Right renal pelvis (tissue), 4 donors: ENCODE measurements at regions not wholly inside any gene's neighbourhood (a gene's known extent, or its start where the extent isn't known, plus 50 kb on each side); places are given as distances from the start of the nearest gene placed in this dataset.

Experiments
- DNase-seq, 4 donors: peaks; one replicate each; pipeline ENCODE4 v3.0.0-alpha.2; 2013; ENCODE audit warnings: low read depth in 4 of 4, low spot score in 3 of 4, missing footprints in 1 of 4

DNA sequence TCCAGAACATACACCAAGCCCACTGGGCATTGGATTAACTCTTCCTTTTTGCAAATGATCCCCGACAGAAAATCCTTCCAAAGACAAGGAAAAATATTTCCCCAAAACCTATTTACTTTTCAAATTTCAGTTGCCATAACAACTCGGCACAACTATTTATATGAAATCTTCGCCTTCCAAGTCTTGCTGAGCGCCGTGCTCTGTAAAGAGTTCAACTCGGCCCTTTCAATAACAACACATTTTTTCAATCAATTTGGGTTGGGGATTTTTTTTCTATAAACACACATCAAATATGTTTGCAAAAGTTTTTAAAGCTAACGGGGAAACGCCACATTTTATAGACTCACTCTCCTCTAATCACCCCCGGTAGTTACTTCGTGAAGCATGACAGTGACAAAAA is 333.8 kb downstream of the MN1 start:
- DNase-seq, result no peak

GRCh38 chr22:27468712-27469111 is 332.8 kb downstream of the MN1 start:
- no peak for DNase-seq

DNA sequence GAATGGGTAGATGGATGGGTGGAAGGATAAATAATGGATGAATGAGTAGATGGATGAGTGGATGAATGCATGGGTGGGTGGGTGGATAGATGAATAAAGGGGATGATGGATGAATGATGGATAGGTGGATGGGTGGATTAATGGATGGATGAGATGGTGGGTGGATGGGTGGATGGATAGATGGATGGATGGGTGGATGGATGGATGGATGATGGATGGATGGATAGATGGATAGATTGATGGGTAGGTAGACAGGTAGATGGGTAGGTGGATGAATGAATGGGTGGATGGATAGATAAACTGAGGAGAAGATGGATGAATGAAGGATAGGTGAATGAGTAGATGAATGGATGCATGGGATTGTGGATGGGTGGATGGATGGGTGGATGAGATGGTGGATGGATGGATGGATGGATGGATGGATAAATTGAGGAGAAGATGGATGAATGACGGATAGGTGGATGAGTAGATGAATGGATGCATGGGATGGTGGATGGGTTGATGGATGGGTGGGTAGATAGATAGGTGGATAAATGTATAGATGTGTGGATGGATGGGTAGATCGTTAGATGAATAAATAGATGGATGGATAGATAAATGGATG is 331.3 kb downstream of the MN1 start:
- DNase-seq, result no peak

GRCh38 chr22:27472975-27473374 is 328.6 kb downstream of the MN1 start:
- DNase-seq, result no peak

- no peak for DNase-seq
Measured at GRCh38 chr22:27473533-27473932, 328.0 kb downstream of the MN1 start.

- DNase-seq, result no peak
Measured at GRCh38 chr22:27474112-27474571, 327.4 kb downstream of the MN1 start.

DNA sequence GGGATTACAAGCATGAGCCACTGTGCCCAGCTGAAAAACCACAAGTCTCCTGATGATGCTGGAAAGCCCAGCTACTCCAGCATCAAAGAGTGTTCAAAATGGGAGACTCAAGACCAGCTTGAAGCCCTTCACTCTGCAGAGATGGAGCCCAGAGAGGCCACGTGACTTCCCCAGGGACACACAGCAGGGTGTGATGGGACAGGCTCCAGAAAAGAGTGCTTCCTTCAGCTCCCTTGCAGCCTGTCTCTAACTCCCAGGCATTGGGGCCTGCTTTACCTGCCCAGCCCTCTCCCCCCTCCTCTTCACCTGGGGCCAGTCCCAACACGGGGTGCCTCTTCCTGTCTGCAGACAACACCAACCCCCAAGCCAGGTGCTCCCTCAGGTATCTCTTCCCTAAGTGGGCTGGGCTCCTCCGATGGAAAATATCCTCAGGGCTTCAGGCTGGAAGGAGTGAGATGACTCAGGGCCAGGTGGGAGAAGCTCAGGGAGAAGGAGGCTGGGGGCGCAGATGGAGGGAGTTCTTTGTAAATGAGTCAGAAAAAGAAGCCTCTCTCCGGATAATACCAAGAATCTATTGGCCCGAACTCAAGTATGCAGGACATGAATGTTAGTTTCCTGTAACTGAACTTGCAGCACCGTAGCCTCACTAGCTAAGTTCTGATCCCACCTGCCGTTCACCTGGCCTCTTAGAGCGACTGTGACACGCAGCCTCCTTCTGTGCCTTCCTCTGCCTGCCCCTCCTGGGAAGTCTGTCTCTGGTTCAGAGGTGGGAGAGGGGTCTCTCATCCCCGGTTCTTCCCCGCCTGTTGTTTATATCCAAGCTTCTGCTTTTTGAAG is 326.6 kb downstream of the MN1 start:
- DNase-seq, result no peak

DNA sequence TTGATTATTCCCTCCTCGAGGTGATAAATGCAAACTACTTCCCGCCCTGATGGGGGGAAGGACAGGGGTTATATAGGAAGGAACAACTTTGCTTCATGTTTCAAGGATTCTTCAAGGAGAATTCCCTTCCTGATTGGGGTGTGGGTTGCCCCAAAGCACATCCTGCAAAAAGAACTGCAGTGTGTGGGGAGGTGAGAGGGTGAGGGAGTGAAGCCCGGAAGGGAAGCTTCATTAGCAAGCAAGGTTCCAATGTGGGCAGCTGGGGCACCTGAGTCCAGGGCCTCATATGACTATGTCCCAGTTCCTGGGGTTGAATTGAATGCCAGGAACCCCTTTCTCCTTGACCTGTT is 326.0 kb downstream of the MN1 start:
- DNase-seq, result no peak

DNA sequence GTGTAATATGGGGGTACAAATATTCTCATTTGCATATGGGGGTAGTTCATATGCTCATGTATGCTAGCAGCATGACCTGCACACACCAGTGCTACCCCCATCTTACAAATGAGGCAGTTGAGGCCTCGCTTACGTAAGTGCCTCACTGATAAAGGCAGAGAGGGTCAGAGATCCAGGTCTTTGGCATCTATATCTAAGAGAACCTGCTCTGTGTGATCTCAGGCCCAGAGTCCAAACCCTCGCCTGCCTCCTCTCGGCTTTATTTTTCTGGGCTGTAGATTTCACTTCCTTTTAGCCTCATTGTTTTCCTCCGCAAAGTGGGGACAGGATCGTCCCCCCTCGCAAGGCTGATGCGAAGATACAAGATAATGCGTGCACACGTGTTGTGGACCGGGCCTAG is 325.2 kb downstream of the MN1 start:
- DNase-seq, result no peak

DNA sequence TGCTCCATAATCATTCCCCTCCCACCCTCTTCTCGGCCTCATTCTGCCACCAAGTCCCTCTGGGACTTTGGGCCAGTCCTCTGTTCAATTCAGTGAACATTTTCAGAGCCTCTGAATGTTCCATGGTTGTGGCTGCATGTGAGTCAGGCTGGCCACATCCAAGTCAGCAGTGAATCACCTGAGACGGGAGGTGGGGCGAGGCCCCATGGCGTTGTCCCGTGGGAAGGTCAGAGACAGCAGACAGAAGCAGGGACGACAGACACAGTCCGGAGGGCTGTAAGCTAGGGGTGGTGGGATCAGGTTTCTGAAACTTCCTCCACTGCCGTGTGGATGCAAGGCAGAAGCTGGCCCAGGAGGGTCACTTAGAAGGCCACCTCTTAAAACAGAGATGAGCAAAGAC is 324.8 kb downstream of the MN1 start:
- no peak for DNase-seq

- no peak for DNase-seq
Measured at GRCh38 chr22:27477171-27477570, 324.4 kb downstream of the MN1 start.

DNA sequence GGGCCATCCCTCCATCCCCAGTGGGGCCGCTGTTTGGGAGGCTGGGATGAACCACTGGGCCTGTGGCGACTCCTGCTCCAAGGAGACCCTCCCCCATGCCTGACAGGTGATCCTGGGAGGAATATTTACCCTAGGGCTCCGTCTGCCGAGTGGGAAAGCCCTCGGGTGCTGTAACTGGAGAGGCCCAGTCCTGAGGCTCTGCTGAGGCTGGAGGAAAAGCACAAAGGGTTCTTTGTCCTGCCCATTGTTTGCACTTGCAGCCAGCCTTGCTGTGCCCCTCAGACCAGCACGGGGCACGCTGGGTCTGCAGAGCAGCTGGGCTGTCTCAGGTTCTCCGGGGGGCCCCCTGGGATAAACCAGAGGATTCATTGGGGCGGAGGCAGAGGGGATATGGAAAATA is 321.1 kb downstream of the MN1 start:
- no peak for DNase-seq

GRCh38 chr22:27482402-27482801 is 319.2 kb downstream of the MN1 start:
- DNase-seq, result no peak

DNA sequence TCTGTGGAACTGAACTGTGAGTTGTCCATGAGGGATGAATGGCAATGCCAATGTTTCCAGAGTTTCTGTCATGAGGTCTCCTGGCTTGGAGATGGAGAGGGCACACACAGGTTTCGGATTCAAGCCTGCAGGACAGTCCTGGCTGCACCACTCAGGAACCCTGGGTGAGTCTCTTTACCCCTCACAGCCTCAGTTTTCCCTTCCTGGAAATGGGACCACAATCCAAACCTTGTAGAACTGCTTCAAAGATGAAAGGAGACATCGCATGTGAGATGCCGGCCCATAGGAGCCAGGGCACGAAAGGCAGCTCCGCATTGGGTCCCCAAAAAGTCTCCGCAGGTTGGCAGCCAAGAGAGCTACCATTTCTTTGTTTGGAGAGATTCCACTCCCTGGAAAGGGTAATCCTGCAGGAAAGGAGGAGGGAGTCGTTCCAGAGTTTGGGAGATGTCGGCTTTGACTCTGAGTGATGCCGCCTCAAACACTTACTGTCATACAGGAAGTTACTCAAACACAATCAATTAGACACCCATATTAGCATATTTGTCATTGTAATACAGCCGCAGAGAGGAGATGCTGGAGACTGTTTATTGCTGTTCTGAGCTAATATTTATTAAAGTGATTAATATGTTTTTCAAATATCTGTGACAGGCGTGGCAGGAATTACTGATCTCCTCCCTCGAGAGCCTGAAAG is 318.3 kb downstream of the MN1 start:
- DNase-seq, result no peak

GRCh38 chr22:27485842-27486241 is 315.7 kb downstream of the MN1 start:
- no peak for DNase-seq

DNA sequence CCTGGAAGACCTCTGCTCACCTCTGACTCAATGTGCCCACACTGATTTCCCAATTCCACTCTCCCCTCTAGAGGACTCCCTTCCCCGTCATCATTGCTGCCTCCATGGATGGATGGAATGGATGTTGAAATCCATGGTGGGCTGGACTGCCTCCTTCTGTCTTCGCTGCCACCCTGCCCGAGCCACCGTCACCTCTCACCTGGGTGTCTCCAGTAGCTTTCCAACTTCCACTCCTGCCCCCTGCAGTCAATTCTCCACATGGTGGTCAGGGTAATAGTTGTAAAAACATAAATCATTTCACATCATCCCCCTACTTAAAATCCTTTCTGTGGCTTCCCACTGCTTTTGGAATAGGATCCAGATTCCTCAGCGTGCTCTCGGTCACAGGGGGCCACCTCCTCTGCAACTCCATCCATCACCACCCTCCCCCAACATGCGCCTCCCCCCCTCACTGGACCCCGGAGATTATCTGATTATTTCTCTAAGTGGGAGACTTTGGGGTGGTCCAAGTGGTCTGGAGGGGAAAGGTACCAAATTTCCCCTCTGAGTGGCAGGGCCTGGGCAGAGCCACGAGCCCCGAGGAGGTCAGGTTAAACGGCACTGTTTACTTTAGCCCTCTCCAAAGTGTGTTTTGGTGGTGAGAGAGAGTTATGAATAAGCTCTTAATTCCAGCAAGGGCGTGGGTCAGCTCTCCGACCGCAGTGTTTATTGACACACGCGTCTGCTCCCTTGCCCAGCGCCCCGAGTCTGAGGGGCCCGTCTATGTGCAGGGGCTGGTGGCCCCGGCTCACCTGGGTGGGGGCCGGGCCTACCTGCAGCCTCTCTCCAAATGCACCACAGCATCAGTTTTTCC is 313.7 kb downstream of the MN1 start:
- no peak for DNase-seq

DNA sequence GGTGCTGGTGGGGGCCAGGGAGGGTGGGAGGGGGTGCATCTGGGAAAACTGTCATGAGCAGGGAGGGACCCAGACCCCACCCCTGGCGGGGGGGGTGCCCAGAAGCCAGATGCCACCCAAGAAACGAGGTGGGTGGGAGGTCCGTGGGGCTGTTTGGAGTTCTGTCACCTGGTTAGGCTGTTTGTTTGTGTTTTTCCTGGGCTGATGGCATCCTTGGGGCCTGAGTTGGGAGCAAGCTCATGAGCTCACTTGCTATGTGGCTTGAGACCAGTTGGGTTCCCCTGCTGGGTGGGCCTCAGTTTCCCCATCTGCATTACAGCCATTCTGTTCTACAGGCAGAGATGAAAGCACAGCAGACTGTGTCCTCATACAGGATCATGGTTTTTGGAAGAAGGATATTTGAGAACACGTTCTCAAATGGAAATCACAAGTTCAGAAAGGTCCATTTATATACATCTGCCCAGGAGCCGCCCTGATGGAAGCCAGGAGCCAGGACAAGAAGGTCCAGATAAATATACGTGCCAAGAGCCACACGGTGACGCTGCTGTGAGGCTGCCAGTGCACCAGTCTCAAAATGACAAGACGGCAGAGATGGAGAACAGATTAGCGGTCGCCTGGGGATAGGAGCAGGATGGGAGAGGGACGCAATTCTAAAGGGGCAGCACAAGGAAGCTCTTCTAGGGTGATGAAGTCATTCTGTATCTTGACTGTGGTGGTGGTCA is 312.9 kb downstream of the MN1 start:
- no peak for DNase-seq

GRCh38 chr22:27489178-27489675 is 312.3 kb downstream of the MN1 start:
- no peak for DNase-seq

GRCh38 chr22:27490080-27490479 is 311.5 kb downstream of the MN1 start:
- DNase-seq, result no peak

DNA sequence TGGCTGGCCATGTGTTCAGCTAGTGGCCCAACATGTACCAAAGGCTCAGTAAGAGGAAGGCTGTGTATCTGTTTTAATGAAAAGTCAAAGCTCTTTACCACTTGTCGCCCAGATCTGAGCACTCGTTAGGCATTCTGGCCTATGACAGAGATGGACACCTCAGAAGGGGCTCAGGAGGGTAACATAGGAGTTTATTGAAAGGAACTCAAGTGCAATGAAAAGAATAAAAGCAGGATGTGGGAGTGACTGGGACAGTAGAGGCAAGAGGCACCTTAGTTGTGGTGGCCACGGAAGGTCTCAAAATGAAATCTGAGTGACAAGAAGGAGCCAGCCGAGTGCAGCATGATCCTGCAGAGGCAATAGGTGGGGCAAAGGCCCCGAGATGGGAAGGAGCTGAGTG is 309.7 kb downstream of the MN1 start:
- no peak for DNase-seq
